GM19468 (cell line): ENCODE measurements at regions not wholly inside any gene's neighbourhood (a gene's known extent, or its start where the extent isn't known, plus 50 kb on each side); places are given as distances from the start of the nearest gene placed in this dataset.

ENCODE experiments used
- ATAC-seq: cut with Tn5 transposase; IDR thresholded peaks from one replicate; pipeline ENCODE4 v1.9.1; 2021; ENCODE audit warnings: mild to moderate bottlenecking, moderate library complexity, moderate number of reproducible peaks; ENCODE audit not compliant: unreplicated experiment; ENCODE audit errors: extremely low read depth

DNA sequence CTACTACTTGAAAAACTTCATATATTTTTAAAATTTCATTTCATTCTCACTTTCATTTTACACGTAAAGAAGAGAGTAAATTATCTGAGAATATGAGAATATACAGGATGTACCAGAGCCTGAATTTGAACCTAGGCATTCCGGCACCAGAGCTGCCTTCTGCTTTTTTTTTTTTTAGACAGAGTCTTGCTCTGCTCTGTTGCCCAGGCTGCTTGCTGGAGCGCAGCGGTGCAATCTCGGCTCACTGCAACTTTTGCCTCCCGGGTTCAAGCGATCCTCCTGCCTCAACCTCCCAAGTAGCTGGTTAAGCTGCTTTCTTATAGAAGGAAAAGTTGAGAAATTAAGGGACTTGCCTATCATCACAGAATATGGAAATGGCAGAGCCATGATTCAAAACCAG lies 540.1 kb downstream of the EBF1 start:
- no peak for ATAC-seq

DNA sequence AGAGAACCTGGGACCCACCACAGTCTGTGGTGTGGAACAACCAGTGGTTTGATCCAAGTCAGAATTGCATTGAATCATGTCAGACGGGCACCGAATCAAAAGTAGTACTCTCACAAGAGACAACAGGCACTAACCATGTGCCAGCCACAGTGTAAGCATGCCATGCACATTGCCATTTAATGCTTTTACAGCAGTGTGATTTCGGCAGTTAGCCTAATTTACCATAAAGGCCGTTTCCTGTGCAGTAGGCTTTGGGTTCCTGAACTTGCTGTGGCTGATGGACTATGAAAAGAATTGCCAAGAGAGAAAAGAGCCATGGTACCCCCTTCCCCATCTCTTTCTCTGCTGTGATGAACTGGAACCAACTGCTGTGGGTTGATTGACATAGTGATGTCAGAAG lies 540.6 kb downstream of the EBF1 start:
- ATAC-seq: no peak

DNA sequence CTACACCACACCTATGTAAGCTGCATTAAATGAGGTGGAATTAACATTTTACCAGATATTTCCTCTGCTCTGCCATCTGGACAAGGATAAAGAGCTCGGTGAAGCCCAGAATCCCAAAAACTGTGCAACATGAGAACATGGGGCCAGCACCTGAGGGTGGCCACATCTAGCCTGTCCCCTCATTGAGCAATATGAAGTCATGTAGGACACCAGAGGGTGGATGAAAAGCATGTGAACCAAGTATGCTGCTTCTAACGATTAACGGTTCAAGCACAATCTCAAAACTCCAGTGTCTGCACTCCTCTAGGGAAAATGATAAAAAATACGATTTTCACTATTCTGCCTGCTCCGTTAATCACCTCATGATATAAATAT lies 545.8 kb downstream of the EBF1 start:
- ATAC-seq: no peak

DNA sequence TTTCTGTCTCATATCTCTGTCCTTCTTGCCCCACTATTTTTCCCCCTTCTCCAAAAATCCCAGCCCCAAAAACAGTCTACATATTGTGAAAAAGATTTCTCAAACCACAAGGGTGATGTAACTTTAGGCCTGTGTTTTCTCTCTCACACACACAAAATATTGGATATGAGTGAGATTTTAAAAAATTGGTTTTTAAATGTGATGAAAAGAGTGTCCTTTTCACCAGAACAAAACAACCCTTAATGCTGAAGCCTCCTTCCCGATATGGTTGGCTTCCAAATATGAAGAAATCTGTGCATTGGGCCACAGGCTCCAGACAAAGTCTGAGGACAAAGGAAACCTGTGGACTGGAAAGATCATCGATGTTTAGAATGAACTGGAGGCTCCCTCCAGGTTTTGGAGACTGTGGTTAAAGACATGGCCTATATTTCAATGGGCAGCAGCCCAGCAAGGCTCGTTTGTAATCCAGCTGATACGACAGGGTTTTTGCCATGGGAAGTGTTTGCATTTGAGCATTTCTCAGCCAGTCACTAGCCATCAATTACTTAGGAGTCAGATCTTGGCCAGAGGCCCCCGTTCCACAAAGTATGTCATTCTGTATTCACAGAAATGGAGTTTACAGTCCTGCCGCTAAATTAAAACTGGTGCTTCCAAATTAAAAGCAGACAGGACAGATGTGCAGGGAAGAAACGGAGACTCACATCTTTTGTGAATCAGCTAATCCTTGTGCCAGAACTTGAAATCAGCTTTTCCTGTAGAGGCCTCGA lies 546.3 kb downstream of the EBF1 start:
- no peak for ATAC-seq

DNA sequence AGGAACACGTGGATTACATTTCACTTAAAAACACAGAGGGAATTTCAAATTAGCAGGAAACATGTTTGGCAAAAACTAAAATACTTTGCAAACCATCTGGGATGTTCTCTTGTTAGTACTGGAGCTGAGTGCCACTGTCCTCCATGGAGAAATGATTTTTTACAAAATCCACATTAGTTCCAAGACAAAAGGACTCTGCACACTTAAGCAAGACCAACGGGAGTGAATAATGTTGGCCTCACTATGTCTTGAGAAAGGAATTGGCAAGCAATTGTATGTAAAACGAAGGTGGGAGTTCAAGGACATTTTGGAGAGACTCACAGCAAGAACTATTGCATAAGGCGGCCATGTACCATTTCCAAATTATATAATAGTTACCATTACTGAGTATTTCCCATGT lies 547.5 kb downstream of the EBF1 start:
- ATAC-seq: no peak

DNA sequence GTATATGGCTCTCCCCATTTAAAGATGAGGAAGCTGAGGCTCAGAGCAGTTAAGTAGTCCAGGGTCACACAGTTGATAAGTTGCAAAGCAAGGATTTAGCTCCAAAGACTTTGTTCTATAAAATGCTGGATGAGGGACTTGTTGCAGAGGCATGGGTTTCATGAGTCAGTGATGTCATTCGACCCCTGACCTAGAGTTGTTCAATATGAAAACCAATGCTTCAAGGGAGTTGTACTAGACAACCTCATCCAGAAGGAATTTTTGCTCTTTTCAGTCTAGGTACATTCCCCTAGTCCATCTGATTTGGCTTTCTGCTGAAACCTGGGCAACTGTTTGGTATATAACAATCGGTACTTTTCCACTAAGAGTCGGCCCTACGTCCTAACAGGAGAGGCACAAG lies 550.4 kb downstream of the EBF1 start:
- no peak for ATAC-seq

DNA sequence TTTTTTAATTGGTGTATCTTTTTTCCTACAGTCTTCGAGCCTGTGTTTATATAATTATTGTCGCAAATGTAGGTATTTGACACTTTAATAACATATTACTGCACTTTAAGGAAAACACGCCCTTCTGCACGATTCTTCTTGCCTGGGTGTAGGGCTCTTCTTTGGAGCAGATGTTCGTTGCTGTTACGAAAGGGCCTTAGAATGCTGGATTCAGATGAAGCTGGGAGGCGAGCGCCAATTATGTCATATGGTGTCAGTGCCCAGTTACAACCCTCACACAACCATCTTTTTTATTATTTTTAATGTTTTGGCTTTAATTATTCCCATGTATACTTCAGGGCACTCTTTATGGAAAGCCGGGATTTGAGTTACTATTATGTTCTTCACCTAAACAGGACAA lies 553.0 kb downstream of the EBF1 start:
- ATAC-seq: no peak

DNA sequence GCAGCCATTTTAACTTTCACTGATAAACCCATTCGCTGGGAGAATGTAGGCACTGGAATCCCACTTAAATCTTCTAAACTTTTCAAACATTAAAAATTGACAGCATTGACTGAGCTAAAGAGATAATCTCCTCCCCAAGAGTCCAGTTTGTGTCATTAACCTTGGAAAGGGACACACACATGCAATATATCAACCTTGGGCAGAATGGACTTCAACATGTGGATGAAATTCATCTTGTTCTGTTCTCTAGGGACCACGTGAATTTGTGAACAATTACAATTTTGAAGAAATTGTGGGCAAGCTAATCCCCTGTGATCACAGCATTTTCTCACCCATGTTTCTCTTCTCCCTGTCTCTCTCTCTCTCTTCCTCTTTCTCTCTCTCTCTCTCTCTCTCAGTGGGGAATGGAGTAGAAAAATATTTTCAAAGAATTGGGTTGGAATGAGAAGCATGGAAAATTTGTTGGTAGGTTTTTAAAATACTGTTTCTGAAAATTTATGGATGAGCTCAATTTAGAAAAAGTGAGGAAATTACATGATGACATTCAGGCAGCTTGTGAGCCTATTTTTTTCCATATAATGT lies 553.7 kb downstream of the EBF1 start:
- no peak for ATAC-seq

DNA sequence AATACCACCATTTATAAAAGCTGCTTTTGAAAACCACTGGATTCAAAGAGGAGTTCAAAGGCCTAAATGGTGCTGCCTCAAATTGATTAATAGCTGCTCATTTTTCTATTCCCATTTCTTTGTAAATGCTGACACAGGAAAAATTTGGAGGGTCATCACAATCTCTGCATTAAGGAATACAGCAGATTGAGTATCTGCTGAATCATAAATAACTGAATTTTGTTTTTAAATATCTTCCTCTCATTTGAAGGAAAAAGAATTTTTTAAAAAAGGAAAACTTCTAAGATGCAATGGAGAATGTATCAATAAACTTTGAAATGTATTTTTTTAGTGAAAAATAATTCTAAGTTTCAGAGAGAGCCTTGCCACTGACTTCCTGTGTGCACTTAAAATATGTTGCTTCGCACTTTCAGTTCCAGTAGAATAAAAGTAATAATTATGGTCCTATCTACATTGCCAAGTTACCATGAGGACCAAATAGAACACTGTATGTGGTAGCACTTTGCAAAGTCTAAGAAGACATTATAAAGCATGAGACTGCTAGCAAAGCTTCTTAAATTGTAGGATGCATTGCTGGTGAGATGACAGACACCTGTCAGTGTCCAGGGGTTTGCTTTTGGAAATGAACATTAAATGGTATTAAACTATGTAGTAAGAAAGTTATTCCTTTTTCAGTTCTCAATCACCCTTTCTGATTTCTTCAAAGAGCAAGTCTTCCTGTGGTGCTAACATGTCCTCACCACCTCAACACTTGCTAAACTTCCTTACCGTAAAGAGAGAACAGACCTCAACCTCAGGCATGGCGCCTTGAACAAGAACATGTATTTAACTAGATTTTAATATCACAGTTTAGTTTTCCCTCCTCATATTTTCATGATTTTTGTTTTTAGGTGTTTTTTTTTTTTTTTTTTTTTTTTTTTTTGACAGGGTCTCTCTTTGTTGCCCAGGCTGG lies 555.1 kb downstream of the EBF1 start:
- ATAC-seq: no peak

DNA sequence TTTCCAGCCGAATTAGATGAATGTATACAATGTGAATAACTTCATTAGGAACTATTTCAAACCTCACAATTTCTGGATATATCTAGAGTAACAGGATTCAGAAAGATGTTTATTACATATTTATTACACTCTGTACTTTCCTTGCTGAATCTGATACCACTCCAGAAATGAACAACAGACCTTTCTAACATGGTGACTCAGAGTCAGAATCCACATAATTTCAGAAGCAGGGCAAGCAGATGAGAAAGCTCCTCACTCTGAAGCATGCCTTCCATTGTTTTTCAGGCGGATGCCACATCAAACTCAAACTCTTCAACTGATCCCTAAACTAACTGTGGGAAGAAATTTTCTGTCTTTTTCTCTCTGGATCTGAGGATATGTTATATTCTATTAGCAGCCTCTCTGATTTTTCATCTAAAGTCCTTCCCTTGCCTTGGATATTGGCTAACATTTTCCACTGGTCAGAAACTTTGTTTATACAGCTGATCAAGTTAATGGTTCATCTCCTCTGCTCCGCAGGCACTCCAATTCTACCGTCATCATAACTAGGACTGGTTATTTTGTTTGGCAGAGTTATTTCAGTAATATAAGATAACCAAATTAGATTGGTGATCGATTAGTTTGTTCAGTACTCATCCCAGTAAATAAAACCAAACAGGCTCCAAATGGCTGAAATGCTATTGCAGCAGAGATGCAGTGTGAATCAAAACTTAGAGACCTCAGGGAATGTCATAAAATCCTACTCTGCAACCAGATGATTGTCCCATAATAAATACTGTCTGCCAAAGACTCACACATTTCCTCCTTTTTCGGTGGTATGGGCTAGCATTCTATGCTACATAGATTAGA lies 556.0 kb downstream of the EBF1 start:
- ATAC-seq: no peak

DNA sequence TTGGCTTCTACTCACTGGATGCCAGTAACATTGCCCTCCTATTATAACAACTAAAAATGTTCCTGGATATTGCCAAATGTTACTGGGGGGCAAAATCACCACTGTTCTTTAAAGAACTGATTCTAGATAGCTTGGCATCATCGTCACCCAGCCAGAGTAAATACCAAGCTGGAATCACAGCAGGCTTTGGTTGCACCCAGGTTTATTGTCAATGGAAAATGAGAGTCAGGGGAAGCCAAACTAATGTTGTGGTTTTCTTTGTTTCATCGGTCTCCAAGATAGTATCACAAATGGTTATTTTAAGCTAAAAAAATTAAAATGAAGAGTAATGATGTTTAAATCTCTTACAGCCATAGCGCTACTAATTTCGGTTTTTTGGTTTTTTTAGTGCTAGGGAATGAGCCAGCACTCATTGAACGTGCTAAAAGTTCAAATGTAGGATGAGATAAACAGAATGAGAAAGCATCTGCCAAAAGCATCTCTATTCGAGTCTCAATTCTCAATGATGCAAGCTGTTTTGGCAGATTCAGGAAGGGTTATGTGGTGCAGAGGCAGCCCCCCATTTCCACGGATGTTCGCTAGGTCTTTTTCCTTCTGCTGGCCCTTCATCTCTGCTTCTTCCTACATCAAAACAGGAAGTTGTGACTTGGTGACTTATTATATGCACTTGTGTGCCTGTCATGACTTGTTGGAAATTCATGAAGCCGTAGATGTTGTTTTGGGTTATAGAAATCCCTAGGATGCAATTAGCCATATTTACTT lies 558.0 kb downstream of the EBF1 start:
- ATAC-seq: no peak

DNA sequence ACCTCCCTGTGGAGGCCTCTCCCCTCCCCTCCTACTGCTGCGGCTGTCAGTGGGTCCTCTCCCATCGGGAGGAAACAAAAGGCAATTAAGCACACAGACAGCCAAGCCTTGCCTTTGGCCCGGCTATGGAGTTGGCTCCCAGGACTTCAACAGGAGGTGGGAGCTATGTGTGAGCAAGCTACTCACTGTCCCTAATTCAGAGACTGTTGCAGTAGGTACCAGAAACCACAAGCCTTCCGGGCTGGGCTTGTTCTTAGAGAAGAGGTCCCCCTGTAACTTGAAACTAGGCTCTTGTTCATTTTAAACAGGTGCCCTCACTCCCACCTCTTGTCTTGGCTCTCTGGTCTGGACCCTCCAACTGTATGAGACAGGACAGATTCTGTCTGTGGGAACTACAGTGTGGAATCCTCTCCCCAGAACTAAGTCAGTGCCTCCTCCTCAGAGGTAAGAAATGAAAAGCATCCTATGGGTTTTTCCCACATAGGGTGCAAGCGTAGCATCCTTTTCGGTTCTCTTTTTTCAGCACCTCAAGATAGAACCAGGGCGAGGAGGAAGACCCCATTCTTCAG lies 561.1 kb downstream of the EBF1 start:
- ATAC-seq: peak; percentile 29

DNA sequence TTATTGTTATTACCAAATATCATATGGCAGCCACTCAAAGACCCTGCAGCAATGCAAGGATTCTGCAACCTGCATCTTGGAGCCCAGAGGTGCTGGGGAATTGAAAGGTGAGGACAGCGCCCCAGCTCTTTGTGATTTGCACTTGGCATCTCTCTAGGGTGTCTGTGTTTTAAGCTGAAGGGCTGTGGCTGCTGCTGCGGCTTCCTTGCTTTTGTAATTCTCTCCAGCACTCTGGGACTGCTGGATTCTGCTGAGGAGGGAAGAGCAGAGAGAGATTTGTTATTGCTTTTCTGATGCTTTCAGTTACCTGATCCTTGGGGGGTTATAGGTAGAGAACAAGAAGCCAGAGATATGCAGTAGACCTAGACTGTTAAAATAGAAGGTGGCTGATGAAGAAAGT lies 562.4 kb downstream of the EBF1 start:
- no peak for ATAC-seq

DNA sequence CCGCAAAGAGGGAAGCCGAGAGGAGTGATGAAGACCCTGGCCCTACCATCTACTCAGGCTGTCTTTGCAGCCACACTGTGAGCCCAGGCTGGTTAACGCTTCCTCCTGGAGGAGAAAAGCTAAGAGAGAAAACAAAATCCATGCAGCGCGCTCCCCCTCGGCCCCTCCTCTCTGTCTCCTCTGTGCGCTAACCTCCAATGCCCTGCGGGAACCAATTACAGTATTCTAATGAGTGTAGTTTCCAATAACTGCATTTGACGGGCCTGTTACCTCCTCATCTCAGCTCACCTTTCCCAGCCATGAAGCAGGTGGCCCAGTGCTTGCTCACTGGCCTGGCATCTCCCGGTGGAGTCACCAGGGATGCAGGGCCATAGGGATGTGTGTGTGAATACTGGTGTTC lies 565.5 kb downstream of the EBF1 start:
- no peak for ATAC-seq

DNA sequence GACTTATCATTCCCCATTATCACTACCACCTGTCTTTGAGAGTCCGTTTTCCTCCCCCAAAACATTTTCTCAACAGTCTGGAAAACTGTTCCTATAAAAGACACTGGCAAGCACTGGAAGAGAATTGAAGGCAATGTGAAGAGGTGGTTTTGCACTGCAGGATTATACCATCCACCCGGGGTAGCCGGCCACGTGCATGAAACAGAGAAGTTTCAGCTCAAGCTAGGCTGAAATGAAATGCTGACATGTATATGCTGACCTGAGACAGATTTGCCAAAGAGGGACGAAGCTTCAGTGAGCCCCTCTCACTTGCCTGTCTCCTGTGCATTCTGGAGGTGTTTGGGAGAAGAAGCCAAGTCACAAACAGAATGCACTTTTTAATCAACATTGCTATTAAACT lies 567.0 kb downstream of the EBF1 start:
- no peak for ATAC-seq

DNA sequence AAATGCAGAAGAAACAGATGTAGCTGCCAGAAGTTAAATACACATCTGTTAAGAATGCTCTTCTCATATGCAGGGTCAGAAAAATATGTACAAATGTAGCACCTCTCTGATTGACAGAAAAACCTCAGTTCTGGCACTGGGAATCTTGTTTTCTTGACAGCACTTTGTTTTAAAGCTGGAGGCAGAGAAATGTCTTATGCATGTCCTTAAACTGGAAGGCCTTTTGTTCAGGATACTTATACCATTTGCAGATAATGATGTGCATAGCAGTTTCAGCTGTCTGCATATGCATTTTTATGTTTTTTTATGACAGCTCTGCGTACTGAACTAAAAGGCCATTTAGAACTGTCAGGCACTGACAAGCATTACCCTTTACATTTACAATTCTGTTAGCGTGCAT lies 567.9 kb downstream of the EBF1 start:
- ATAC-seq: no peak

DNA sequence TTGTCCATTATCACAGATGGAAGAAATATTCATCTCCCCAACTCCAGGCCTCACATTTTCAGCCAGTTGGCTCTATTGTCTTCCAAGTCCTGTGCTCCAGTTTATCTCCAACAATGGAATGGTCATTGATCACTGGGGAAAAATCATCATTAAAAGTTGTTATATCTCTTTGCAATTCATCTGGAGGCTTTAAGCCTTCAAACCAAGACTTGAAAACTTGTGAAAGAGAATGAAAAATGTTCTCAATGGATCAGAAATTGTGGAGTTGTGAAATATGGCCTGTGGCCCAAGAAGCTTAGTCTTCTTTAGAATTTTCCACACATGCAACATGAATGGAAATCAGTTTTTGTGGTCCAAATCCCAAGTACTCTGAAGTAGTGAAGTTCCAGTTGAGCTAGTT lies 569.6 kb downstream of the EBF1 start:
- ATAC-seq: no peak

DNA sequence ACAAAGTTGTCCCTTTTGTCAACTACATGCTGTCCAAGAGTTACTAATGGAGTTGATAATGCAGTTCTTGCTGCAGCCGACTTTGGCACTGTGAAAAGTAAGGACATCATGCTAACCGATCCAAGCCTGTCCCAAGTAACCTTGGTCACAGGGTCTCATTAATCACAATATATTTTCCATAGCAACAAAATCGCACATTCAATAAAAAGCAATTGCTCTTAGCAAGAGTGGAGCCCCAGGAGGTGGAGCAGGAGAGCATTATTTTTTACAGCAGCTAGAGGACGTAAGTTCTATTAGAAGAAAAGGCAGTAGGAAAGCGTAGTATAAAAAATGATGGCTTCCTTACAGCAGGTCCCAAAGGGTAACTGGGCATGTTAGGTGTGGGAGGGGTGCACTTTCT lies 570.3 kb downstream of the EBF1 start:
- ATAC-seq: no peak

DNA sequence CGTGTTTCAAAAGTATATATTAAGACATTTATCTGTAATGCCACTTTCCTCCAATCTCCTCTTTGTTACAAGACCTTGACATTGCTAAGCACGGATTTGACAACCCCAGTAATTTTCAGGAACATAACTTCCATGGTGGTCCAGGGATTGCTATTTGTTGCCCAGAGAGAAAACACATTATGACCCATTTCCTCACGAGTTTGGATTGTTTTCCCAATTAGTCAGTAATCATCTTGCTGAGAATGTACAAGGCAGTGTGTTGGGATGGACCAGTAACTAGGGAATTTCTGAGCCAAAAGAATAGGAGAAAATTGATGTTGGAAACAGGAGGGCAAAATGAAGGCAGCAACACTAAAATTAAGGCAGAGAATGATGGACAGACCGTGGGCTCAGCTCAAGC lies 574.1 kb downstream of the EBF1 start:
- ATAC-seq: no peak
